ENCODE measurements at regions not wholly inside any gene's neighbourhood (a gene's known extent, or its start where the extent isn't known, plus 50 kb on each side); places are given as distances from the start of the nearest gene placed in this dataset.

DNA sequence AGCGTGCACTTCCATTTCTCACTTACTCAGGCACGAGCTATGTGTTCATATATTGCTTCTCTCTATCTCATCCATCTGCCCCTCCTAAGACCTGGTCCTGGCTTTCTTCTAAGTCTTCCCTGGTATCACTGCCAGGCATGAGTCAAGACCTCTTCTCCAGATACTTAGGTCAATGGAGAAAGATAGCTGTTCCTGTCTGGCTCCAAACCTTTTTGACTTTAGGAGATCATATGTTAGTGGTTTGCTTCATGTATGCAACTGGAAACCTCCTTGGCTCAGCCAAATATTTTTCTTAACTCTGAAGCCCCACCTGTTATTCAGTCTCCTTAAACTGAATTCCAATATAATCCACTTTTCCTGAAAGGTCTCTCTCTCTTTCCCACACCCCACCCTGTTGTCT, 211.6 kb upstream of the PTBP2 start:
- no peak for TF ChIP-seq POLR2A (IDR thresholded peaks at IDR 0.05)
- TF ChIP-seq, protein P1, sequence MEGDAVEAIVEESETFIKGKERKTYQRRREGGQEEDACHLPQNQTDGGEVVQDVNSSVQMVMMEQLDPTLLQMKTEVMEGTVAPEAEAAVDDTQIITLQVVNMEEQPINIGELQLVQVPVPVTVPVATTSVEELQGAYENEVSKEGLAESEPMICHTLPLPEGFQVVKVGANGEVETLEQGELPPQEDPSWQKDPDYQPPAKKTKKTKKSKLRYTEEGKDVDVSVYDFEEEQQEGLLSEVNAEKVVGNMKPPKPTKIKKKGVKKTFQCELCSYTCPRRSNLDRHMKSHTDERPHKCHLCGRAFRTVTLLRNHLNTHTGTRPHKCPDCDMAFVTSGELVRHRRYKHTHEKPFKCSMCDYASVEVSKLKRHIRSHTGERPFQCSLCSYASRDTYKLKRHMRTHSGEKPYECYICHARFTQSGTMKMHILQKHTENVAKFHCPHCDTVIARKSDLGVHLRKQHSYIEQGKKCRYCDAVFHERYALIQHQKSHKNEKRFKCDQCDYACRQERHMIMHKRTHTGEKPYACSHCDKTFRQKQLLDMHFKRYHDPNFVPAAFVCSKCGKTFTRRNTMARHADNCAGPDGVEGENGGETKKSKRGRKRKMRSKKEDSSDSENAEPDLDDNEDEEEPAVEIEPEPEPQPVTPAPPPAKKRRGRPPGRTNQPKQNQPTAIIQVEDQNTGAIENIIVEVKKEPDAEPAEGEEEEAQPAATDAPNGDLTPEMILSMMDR (IDR thresholded peaks at IDR 0.05 in 4 of 5, conservative IDR thresholded peaks at IDR 0.05 in 1 of 5): no peak

Measured in gastrocnemius medialis (tissue), 4 donors.